ENCODE measurements at regions not wholly inside any gene's neighbourhood (a gene's known extent, or its start where the extent isn't known, plus 50 kb on each side); places are given as distances from the start of the nearest gene placed in this dataset.

- no peak for TF ChIP-seq EZH2 (IDR thresholded peaks at IDR 0.05; ENCODE audit: borderline replicate concordance, low read length)
- TF ChIP-seq, protein P1, sequence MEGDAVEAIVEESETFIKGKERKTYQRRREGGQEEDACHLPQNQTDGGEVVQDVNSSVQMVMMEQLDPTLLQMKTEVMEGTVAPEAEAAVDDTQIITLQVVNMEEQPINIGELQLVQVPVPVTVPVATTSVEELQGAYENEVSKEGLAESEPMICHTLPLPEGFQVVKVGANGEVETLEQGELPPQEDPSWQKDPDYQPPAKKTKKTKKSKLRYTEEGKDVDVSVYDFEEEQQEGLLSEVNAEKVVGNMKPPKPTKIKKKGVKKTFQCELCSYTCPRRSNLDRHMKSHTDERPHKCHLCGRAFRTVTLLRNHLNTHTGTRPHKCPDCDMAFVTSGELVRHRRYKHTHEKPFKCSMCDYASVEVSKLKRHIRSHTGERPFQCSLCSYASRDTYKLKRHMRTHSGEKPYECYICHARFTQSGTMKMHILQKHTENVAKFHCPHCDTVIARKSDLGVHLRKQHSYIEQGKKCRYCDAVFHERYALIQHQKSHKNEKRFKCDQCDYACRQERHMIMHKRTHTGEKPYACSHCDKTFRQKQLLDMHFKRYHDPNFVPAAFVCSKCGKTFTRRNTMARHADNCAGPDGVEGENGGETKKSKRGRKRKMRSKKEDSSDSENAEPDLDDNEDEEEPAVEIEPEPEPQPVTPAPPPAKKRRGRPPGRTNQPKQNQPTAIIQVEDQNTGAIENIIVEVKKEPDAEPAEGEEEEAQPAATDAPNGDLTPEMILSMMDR (IDR thresholded peaks at IDR 0.05; ENCODE audit: low read length), result no peak
Measured at GRCh38 chr18:41131050-41131449, 824.0 kb upstream of the PIK3C3 start.
